GM13977 (cell line): ENCODE measurements at regions not wholly inside any gene's neighbourhood (a gene's known extent, or its start where the extent isn't known, plus 50 kb on each side); places are given as distances from the start of the nearest gene placed in this dataset.

Experiments used
- DNase-seq: peaks from one replicate; pipeline ENCODE4 v3.0.0; 2012; ENCODE audit warnings: low spot score
- CTCF ChIP-seq: IDR thresholded peaks from 2 replicates; pipeline ENCODE4 v1.5.1; 2012; ENCODE audit warnings: mild to moderate bottlenecking, control low read depth; ENCODE audit not compliant: insufficient read depth; ENCODE audit errors: extremely low read depth, missing control alignments
- in situ Hi-C: fragments of 300-500 bp; cut with MboI; formaldehyde crosslinking; loops from one replicate; pipeline ENCODE4 v1.12.0; 2022; ENCODE audit warnings: low sequenced_read_pairs, low pct_unique_long_range_greater_than_20kb, mixed read lengths, inconsistent platforms; ENCODE audit not compliant: unreplicated experiment

DNA sequence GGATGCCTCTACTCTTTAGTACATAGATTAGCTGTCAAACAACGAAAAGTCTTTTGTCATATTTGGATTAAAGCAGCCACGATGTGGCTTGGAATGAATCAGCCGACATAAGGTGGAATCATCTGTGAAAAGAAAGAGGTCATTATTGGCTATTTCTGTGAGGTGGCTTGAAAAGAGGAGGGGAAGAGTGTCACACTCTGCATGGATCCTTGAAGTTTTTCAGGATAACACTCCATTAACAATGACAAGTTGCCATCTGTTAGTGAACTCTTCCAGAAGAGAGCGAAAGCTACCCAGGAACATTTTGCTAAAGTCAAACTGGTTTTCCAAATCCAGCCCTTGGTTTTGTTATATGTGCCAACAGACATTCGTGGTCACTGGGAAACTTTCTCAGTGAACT lies 1604.8 kb downstream of the OLFM4 start:
- in situ Hi-C loops = no loop called here
- no peak for DNase-seq
- no peak for TF ChIP-seq CTCF

- no peak for DNase-seq
- in situ Hi-C loops = no loop called here
- TF ChIP-seq CTCF = no peak
Measured at GRCh38 chr13:54636231-54636630, 1607.6 kb downstream of the OLFM4 start.

GRCh38 chr13:54637366-54637765 lies 1608.8 kb downstream of the OLFM4 start:
- in situ Hi-C loops = no loop called here
- no peak for TF ChIP-seq CTCF
- no peak for DNase-seq

DNA sequence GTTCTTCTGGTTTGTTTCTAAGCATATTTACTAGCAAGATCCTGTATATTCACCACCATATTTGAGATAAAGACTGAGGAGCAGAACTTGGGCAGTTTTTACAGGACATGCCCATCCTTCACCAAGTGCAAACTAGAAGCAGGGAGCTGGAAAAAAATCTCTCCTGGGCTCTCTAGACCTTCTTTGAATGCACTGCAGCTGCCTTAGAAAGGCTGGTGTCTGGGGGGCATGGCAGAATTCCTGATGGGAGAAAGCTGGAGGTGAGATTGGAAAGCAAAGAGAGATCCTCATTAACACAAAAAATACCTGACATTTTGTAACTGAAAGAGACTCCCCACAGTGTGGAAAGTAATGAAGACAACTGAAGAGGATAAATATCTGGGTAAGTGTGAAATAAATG lies 1612.1 kb downstream of the OLFM4 start:
- in situ Hi-C loops = no loop called here

GRCh38 chr13:54643863-54644262 lies 1615.2 kb downstream of the OLFM4 start:
- in situ Hi-C loops = no loop called here
- no peak for DNase-seq
- TF ChIP-seq CTCF = no peak

More for the DNA sequence above, 1612.1 kb downstream of the OLFM4 start:
- DNase-seq = no peak
- no peak for TF ChIP-seq CTCF

DNA sequence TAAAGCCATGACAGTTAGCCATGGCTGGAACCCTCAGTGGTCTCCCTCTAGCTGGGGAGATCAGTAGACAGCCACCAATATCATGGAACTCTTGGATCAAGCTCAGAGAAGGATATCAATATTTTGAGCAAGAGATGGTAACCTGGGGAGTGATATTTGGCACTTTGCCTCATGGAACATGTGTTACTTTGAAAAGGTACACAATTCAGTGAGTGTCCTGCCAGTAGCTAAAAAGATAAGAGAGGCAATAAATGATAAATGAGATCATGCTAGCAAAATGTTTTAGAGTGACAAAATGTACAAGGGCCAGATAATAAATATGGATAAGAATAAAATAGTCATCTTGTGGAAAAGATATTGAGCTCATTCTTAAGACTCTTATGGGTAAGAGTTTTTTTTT lies 1618.7 kb downstream of the OLFM4 start:
- DNase-seq = no peak
- no peak for TF ChIP-seq CTCF
- in situ Hi-C loops = no loop called here

DNA sequence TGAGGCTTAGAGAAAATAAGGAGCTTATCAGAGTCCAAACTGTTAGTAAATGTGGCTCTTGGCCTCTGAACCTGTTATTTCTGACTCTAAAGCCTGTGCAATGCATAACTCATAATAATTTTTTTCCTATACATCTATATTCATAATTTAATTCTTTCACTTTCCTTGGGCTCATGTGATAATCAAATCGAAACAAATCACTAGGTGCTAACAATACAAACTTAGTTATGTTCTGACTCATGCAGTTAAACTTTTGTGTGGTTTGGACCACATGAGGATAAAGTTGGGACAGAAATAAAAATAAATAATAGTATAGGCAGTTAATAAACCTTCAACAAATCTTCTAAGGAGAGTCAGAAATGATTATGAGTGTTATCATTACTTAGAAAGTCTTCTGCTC lies 1629.0 kb downstream of the OLFM4 start:
- DNase-seq = no peak
- in situ Hi-C loops = no loop called here
- no peak for TF ChIP-seq CTCF
